RWPE2 (cell line): ENCODE measurements at regions not wholly inside any gene's neighbourhood (a gene's known extent, or its start where the extent isn't known, plus 50 kb on each side); places are given as distances from the start of the nearest gene placed in this dataset.

Experiments
- ATAC-seq: fragments of 200-7000 bp; cut with Tn5 transposase; 3 replicates; pipeline ENCODE4 v1.9.1; 2021; ENCODE audit warnings: low read depth
- DNase-seq: peaks from one replicate; pipeline ENCODE4 v3.0.0-alpha.2; 2020; ENCODE audit warnings: low spot score
- H3K27ac ChIP-seq: fragments of 450-650 bp; 2 replicates; pipeline ENCODE4 v1.5.1; 2017; ENCODE audit warnings: mild to moderate bottlenecking; ENCODE audit not compliant: poor library complexity, severe bottlenecking
- H3K27me3 ChIP-seq: fragments of 250-450 bp; sonication (Bioruptor Pico); 2 replicates; pipeline ENCODE4 v1.5.1; 2021; ENCODE audit warnings: mild to moderate bottlenecking, moderate library complexity; ENCODE audit not compliant: insufficient read depth, poor library complexity, severe bottlenecking
- H3K36me3 ChIP-seq: fragments of 250-450 bp; sonication (Bioruptor Pico); 2 replicates; pipeline ENCODE4 v1.5.1; 2020; ENCODE audit warnings: low read depth, mild to moderate bottlenecking, moderate library complexity
- H3K4me1 ChIP-seq: fragments of 250-450 bp; sonication (Bioruptor Pico); 2 replicates; pipeline ENCODE4 v1.5.1; 2021; ENCODE audit warnings: mild to moderate bottlenecking, moderate library complexity; ENCODE audit not compliant: insufficient read depth, poor library complexity, severe bottlenecking
- H3K4me3 ChIP-seq: fragments of 250-450 bp; sonication (Bioruptor Pico); 2 replicates; pipeline ENCODE4 v1.5.1; 2021; ENCODE audit warnings: mild to moderate bottlenecking, moderate library complexity; ENCODE audit not compliant: severe bottlenecking
- H3K9me3 ChIP-seq: fragments of 250-450 bp; sonication (Bioruptor Pico); 2 replicates; pipeline ENCODE4 v1.5.1; 2021; ENCODE audit warnings: mild to moderate bottlenecking, moderate library complexity; ENCODE audit not compliant: severe bottlenecking
- TF ChIP-seq, protein P1 (sequence below): fragments of 450-650 bp; IDR thresholded peaks from one replicate; pipeline ENCODE4 v1.5.1; 2017; ENCODE audit warnings: mild to moderate bottlenecking, moderate library complexity; ENCODE audit not compliant: poor library complexity, severe bottlenecking

DNA sequence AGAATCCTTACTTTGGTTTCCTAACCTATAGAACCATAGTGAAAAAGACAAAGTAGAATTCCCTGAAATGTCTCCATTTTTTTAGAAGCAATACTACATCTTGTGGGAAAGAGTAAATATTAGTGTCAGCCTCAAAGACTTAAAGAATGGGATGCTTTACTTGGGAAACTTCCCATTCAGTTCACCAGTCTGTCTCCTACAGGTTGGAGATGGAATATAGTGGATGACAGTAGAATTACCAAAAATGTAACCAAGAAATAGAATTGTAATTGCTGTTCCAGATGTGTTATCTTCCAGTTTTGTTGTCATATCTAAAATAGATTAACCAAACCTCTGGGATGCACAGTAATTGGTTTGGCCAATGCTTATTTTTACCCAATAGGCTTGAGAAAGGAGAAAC is 338.6 kb upstream of the GRID2 start:
- Histone ChIP-seq H3K9me3 (no peaks in the 10 kb centered on the region), H3K36me3 (no peaks in the 10 kb centered on the region), H3K4me1 (peaks cover 9% of the 10 kb centered on the region), H3K27me3 (no peaks in the 10 kb centered on the region), H3K4me3 (no peak overlapping the region), H3K27ac (no peak overlapping the region)
- TF ChIP-seq, protein P1, sequence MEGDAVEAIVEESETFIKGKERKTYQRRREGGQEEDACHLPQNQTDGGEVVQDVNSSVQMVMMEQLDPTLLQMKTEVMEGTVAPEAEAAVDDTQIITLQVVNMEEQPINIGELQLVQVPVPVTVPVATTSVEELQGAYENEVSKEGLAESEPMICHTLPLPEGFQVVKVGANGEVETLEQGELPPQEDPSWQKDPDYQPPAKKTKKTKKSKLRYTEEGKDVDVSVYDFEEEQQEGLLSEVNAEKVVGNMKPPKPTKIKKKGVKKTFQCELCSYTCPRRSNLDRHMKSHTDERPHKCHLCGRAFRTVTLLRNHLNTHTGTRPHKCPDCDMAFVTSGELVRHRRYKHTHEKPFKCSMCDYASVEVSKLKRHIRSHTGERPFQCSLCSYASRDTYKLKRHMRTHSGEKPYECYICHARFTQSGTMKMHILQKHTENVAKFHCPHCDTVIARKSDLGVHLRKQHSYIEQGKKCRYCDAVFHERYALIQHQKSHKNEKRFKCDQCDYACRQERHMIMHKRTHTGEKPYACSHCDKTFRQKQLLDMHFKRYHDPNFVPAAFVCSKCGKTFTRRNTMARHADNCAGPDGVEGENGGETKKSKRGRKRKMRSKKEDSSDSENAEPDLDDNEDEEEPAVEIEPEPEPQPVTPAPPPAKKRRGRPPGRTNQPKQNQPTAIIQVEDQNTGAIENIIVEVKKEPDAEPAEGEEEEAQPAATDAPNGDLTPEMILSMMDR: no peak
- DNase-seq (no peak), ATAC-seq (no peak)

GRCh38 chr4:91973479-91974153 is 330.1 kb upstream of the GRID2 start:
- H3K4me1 ChIP-seq: no peaks in the 10 kb centered on the region
- no peak for ATAC-seq
- TF ChIP-seq, protein P1: no peak
- no peaks in the 10 kb centered on the region for H3K9me3 ChIP-seq
- no peak overlapping the region for H3K27ac ChIP-seq
- H3K36me3 ChIP-seq: no peaks in the 10 kb centered on the region
- no peak for DNase-seq
- H3K4me3 ChIP-seq: no peak overlapping the region
- H3K27me3 ChIP-seq: no peaks in the 10 kb centered on the region

DNA sequence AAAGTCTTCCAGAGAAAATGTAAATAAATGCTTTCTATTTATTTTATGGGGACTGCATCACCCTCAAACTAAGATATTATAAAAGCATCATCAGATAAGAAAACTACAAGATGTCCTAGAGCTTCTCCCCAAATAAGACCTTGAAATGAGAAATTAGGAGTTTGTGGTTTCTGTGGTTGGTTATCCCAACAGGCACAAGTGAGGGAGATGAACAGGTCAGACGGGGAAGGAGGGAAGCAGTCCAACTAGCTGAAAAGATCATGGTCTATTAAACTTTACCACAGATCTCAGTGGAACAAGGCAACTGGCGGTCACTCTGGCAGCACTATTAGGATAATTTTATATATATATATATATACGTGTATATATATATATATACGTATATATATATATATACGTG is 319.3 kb upstream of the GRID2 start:
- Histone ChIP-seq H3K4me1 (no peaks in the 10 kb centered on the region), H3K9me3 (no peaks in the 10 kb centered on the region), H3K36me3 (no peaks in the 10 kb centered on the region), H3K27ac (no peak overlapping the region), H3K4me3 (no peak overlapping the region), H3K27me3 (no peaks in the 10 kb centered on the region)
- ATAC-seq: no peak
- DNase-seq: no peak
- TF ChIP-seq, protein P1: no peak

GRCh38 chr4:91989914-91990313 is 313.9 kb upstream of the GRID2 start:
- TF ChIP-seq, protein P1: no peak
- no peak for ATAC-seq
- DNase-seq: no peak

GRCh38 chr4:91990726-91991125 is 313.0 kb upstream of the GRID2 start:
- H3K4me1 ChIP-seq: no peaks in the 10 kb centered on the region
- H3K36me3 ChIP-seq: no peaks in the 10 kb centered on the region
- TF ChIP-seq, protein P1: no peak
- ATAC-seq: no peak
- H3K27ac ChIP-seq: no peak overlapping the region
- H3K27me3 ChIP-seq: no peaks in the 10 kb centered on the region
- no peak for DNase-seq
- H3K9me3 ChIP-seq: no peaks in the 10 kb centered on the region
- no peak overlapping the region for H3K4me3 ChIP-seq

More at GRCh38 chr4:91989914-91990313, 313.9 kb upstream of the GRID2 start:
- H3K9me3 ChIP-seq: no peaks in the 10 kb centered on the region
- no peak overlapping the region for H3K4me3 ChIP-seq
- H3K36me3 ChIP-seq: no peaks in the 10 kb centered on the region
- H3K27ac ChIP-seq: no peak overlapping the region
- no peaks in the 10 kb centered on the region for H3K27me3 ChIP-seq
- no peaks in the 10 kb centered on the region for H3K4me1 ChIP-seq
